ENCODE measurements at regions not wholly inside any gene's neighbourhood (a gene's known extent, or its start where the extent isn't known, plus 50 kb on each side); places are given as distances from the start of the nearest gene placed in this dataset.

DNA sequence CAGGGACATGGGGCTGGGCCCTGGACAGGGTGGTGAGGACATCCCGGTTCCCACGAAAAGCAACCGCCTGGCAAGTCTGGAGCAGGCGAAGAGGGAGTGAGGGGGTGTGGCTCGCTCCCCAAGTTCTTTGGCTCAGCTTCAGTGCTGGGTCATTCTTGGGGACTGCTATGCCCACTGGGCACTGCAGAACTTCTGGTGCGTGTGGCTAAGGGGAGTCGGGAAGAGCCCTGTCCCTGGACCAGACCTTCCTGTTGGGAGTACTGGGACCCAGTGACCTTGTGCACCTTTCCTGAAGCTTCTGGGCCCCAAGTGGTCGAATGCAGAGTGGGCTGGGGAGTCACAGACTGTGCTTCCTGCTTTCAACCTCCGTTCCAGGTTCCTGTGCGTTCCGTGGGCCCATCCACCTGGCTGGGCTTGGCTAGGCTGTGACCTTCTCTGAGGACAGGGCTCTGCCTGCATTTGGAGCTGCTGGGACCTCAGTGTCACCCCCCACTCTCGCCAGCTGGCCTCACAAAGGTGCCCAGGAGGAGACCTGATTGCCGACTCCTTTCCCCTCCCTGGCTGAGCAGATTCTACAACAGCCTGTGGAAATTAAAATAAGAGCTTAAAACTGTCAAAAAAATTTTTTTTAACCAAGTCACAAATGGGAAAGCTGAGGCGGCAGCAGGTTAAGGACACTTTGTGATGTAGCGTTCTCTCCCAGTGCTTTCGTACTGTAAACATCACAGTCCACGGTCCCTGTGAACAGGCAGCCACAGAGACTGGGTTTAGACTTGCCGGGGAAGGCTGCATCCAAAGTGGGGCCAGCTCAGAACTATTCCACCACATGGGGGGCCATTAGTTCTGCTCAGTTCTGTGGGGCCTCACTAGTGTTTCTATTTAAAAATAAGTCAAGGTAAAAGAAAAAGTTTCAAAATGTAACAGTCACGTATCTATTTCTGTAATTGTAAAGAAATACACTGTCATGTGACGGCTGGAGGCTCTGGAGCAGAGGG is 63.8 kb upstream of the WNT7B start:
- no peak for DNase-seq (ENCODE audit: low read depth)
- H3K4me3 ChIP-seq (ENCODE audit: low read depth, low read length): no peak overlapping the region
- TF ChIP-seq, protein P1, sequence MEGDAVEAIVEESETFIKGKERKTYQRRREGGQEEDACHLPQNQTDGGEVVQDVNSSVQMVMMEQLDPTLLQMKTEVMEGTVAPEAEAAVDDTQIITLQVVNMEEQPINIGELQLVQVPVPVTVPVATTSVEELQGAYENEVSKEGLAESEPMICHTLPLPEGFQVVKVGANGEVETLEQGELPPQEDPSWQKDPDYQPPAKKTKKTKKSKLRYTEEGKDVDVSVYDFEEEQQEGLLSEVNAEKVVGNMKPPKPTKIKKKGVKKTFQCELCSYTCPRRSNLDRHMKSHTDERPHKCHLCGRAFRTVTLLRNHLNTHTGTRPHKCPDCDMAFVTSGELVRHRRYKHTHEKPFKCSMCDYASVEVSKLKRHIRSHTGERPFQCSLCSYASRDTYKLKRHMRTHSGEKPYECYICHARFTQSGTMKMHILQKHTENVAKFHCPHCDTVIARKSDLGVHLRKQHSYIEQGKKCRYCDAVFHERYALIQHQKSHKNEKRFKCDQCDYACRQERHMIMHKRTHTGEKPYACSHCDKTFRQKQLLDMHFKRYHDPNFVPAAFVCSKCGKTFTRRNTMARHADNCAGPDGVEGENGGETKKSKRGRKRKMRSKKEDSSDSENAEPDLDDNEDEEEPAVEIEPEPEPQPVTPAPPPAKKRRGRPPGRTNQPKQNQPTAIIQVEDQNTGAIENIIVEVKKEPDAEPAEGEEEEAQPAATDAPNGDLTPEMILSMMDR (IDR thresholded peaks at IDR 0.05; ENCODE audit: insufficient read depth, low read depth, low read length, missing control alignments): no peak

DNA sequence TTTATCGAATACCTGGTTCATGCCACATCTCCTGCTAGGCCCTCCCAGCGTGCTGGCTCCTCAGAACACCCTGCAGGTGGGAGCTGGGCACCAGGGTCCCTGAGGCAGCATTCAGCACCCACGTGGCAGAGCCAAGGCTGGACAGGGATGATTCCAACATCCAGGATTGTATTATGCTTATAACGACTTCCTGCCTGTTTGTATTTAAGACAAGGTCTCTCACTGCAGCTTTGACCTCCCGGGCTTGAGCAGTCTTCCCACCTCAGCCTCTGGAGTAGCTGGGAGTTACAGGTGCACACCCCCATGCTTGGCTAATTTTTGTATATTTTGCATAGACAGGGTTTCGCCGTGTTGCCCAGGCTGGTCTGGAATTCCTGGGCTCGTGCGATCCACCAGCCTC is 64.7 kb upstream of the WNT7B start:
- TF ChIP-seq, protein P1 (IDR thresholded peaks at IDR 0.05; ENCODE audit: insufficient read depth, low read depth, low read length, missing control alignments): no peak
- DNase-seq (ENCODE audit: low read depth): no peak
- H3K4me3 ChIP-seq (ENCODE audit: low read depth, low read length): no peak overlapping the region

DNA sequence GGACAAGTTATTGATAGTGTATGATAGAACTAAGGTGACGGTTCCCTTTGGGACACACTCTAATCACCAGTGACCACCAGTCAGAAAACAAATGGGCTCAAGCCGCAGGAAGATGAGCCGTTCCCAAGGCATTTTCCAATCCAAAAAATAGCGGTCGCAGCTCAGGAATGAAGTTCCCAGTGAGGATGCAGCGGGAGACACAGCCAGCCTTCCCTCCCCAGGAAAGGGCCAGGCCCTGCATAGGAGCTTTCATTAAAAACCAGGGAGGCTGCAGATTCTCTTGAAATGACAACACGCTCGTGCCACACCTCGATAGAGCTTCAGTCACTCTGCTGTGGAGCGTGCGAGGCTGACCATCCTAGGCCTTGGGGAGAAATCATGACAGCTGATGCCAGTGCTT is 65.8 kb upstream of the WNT7B start:
- DNase-seq (ENCODE audit: low read depth): no peak
- TF ChIP-seq, protein P1 (IDR thresholded peaks at IDR 0.05; ENCODE audit: insufficient read depth, low read depth, low read length, missing control alignments): no peak
- no peak overlapping the region for H3K4me3 ChIP-seq (ENCODE audit: low read depth, low read length)

DNA sequence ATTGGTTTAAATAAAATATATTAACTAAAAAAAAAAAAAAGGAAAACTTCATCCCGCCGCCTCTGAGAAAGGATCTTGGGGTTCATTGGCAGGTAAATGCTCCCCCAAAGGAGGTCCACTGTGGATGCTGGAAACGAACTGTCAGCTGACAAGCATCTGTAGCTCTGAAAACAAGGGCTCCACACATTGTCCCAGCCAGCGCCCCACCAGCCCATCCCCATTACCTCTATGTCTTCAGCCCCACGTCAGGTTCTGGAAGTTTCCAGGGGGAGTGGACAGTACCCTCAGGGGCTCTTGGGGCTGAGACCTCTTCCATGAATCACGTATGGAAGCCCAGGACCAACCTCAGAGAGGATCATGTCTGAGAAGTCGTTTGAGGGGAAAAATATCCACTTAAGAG is 66.4 kb upstream of the WNT7B start:
- no peak for DNase-seq (ENCODE audit: low read depth)
- TF ChIP-seq, protein P1 (IDR thresholded peaks at IDR 0.05; ENCODE audit: insufficient read depth, low read depth, low read length, missing control alignments): no peak
- H3K4me3 ChIP-seq (ENCODE audit: low read depth, low read length): no peak overlapping the region

DNA sequence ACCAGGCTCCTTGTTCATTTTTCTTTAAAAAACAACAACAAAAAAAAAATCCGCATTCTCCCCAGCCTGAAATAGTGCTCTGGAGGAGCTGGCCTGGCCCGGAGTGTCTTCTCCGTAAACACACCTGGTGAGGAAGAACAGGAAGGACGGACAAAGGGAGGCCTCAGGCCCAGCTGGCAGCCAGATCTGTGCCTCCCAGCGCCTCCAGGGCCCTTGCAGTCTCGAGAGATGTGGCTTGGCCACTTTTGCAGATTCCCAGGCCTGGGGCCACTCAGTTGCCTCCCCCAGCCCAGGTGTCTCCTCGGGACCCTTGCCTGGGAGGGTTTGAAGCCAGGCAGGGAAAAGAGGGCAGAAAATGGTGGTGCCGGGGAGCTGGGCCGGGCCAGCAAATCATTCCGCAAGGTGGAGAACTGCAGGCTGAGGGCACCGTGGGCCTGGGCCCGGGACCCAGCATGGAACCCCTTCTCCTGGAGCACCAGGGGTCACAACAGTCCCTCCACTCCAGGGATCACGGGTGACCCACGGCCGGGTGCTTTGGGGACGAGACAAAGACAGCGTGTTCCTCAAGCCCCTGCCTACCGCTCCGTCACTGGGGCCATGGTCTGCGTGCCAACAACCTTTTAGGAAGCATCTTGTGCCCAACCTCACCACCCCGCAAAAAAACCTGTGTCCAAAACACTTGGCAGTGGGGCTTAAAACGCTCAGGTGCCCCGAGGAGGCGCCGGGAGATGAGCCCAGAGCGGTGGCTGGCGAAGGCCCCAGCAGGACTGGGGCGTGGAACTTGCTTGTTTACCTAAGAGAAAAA is 67.1 kb upstream of the WNT7B start:
- peak overlapping the region; percentile 28 for H3K4me3 ChIP-seq (ENCODE audit: low read depth, low read length)
- DNase-seq (ENCODE audit: low read depth): no peak
- TF ChIP-seq, protein P1 (IDR thresholded peaks at IDR 0.05; ENCODE audit: insufficient read depth, low read depth, low read length, missing control alignments): no peak

DNA sequence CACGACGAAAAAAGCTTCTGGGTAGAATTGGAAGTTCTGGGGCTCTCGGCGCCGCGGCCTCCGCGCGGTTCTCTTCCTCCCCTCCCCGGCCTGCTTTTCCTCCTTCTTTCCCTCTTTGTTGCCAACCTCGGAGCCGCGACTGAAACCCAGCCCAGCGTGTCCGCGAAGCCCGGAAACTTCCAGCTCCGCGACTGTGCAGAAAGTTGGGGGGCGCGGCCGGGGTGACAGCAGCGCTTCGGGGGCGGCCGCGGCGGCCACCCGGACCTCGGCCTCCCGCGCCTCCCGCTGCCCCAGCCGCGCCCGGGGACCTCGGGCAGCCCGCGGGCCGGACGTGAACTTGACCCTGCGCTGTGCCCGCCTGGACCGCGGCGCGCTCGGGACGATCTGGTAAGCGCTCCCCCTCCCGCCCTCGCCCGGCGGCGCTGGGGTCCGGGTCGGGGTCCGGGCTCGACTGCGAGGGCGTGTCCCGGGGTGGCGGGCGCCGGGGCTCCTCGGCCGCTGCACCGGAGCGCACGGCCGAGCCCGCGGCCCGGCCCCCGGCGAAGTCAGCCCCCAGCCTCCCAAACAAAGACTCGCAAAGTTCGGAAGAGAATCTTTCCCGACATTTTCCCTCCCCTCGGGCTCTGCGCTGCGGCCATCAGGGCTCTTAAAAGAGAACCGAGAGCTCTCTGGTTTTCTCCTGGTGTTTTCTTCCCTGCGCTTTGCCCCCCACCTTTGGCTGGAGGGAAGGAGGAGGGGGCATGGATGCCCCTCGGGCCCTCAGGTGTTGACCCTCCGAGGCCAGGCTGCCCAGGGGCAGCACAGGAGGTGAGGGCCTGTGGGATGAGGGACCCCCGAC is 67.9 kb upstream of the WNT7B start:
- TF ChIP-seq, protein P1 (IDR thresholded peaks at IDR 0.05; ENCODE audit: insufficient read depth, low read depth, low read length, missing control alignments): no peak
- DNase-seq (ENCODE audit: low read depth): no peak
- H3K4me3 ChIP-seq (ENCODE audit: low read depth, low read length): peak overlapping the region; percentile 28
